Coronary artery (tissue), 2 donors: ENCODE measurements at regions not wholly inside any gene's neighbourhood (a gene's known extent, or its start where the extent isn't known, plus 50 kb on each side); places are given as distances from the start of the nearest gene placed in this dataset.

Experiments used
- DNase-seq: peaks from one replicate; pipeline ENCODE4 v3.0.0-alpha.2; 2017; ENCODE audit warnings: low spot score
- H3K27ac ChIP-seq, 2 donors: fragments of 200-600 bp; sonication (generic); one replicate each; pipeline ENCODE4 v1.5.1; 2016 to 2019
- H3K4me3 ChIP-seq: fragments of 200-600 bp; sonication (generic); 2 replicates; pipeline ENCODE4 v1.5.1; 2016; ENCODE audit warnings: mild to moderate bottlenecking, moderate library complexity
- CTCF ChIP-seq: fragments of 200-600 bp; sonication (generic); IDR thresholded peaks from one replicate; pipeline ENCODE4 v1.5.1; 2019; ENCODE audit warnings: antibody characterized with exemption

GRCh38 chr4:138085736-138086305 is 156.3 kb downstream of the SLC7A11 start:
- H3K4me3 ChIP-seq = no peak overlapping the region
- TF ChIP-seq CTCF = no peak

GRCh38 chr4:138078751-138079520 is 163.2 kb downstream of the SLC7A11 start:
- H3K4me3 ChIP-seq = no peak overlapping the region
- no peak for DNase-seq
- no peak for TF ChIP-seq CTCF
- no peak overlapping the region for H3K27ac ChIP-seq

More at GRCh38 chr4:138085736-138086305, 156.3 kb downstream of the SLC7A11 start:
- no peak for DNase-seq
- no peak overlapping the region for H3K27ac ChIP-seq

- no peak overlapping the region for H3K27ac ChIP-seq
- no peak for TF ChIP-seq CTCF
- no peak overlapping the region for H3K4me3 ChIP-seq
- DNase-seq = no peak
Measured at GRCh38 chr4:138078253-138078652, 163.9 kb downstream of the SLC7A11 start.

- H3K4me3 ChIP-seq = no peak overlapping the region
- no peak for TF ChIP-seq CTCF
- DNase-seq = no peak
- H3K27ac ChIP-seq = no peak overlapping the region
Measured at GRCh38 chr4:138076561-138076960, 165.6 kb downstream of the SLC7A11 start.

- no peak overlapping the region for H3K27ac ChIP-seq
- TF ChIP-seq CTCF = no peak
- no peak for DNase-seq
- no peak overlapping the region for H3K4me3 ChIP-seq
Measured at GRCh38 chr4:138070816-138071215, 171.3 kb downstream of the SLC7A11 start.

GRCh38 chr4:138063581-138063980 is 178.6 kb downstream of the SLC7A11 start:
- DNase-seq = no peak
- Histone ChIP-seq H3K27ac (no peak overlapping the region), H3K4me3 (no peak overlapping the region)
- no peak for TF ChIP-seq CTCF

GRCh38 chr4:138062929-138063328 is 179.2 kb downstream of the SLC7A11 start:
- no peak overlapping the region for H3K4me3 ChIP-seq
- no peak for TF ChIP-seq CTCF
- DNase-seq = no peak
- no peak overlapping the region for H3K27ac ChIP-seq
